HepG2 (cell line): ENCODE measurements at regions not wholly inside any gene's neighbourhood (a gene's known extent, or its start where the extent isn't known, plus 50 kb on each side); places are given as distances from the start of the nearest gene placed in this dataset.

Source experiments
- ATAC-seq: fragments of 200-7000 bp; cut with Tn5 transposase; 3 replicates; pipeline ENCODE4 v1.9.1; 2020; ENCODE audit warnings: mild to moderate bottlenecking, moderate library complexity
- BruUV-seq: library from RNA; stranded (reverse); fragments of 400-500 nt; replicated peaks from 2 replicates; lab custom pipeline; 2021; lab: Mats Ljungman, UMichigan
- CTCF ChIA-PET: fragments of 300-600 bp; formaldehyde crosslinking; extraction: SDS; loops from one replicate; lab custom pipeline; 2021; ENCODE audit warnings: low total read pairs, inconsistent platforms, low intra/inter-chr PET ratio; lab: Yijun Ruan, JAX
- POLR2A ChIA-PET: fragments of 350-600 bp; sonication (Branson Sonifier 250); formaldehyde crosslinking; loops from one replicate; lab custom pipeline; 2020; ENCODE audit warnings: antibody characterized with exemption, inconsistent platforms; lab: Yijun Ruan, JAX
- DNase-seq: peaks from one replicate; pipeline ENCODE4 v3.0.0-alpha.2; 2015; ENCODE audit warnings: low spot score
- FAIRE-seq: peaks from 3 replicates; lab custom pipeline; 2011; peaks lifted over from hg19 to GRCh38; lab: Jason Lieb, UNC
- H2AFZ ChIP-seq: one replicate; pipeline ENCODE4 v1.6.1; 2011; ENCODE audit warnings: low read length, inconsistent platforms
- H3K27ac ChIP-seq: fragments of 300-600 bp; 3 replicates; pipeline ENCODE4 v1.8.0; 2011; ENCODE audit warnings: mixed run types, mild to moderate bottlenecking, mixed read lengths, low read length, inconsistent platforms; ENCODE audit not compliant: insufficient read depth; ENCODE audit errors: extremely low read length
- H3K27me3 ChIP-seq, 2 experiments: fragments of 200-600 bp in 1 of 2; 2 replicates in 1 of 2; 3 replicates in 1 of 2; pipeline versions ENCODE4 v1.6.0 to v1.8.0; 2011; ENCODE audit warnings: low read length in 2 of 2, mild to moderate bottlenecking in 2 of 2, moderate library complexity in 2 of 2, inconsistent platforms in 1 of 2; ENCODE audit not compliant: insufficient read depth in 2 of 2, control insufficient read depth in 1 of 2
- H3K36me3 ChIP-seq, 2 experiments: fragments of 200-600 bp in 1 of 2; replicated peaks in 1 of 2; 2 replicates in 1 of 2; 3 replicates in 1 of 2; pipeline versions ENCODE4 v1.5.1 to v1.8.0; 2011; ENCODE audit warnings: low read length in 2 of 2, inconsistent platforms in 1 of 2; ENCODE audit not compliant: insufficient read depth in 2 of 2, control insufficient read depth in 1 of 2
- H3K4me1 ChIP-seq: 2 replicates; pipeline ENCODE4 v1.5.1; 2012; ENCODE audit warnings: low read length, inconsistent platforms; ENCODE audit not compliant: insufficient read depth
- H3K4me2 ChIP-seq: 2 replicates; pipeline ENCODE4 v1.6.0; 2011; ENCODE audit warnings: low read depth, low read length, inconsistent platforms
- H3K4me3 ChIP-seq, 3 experiments: fragments of 200-600 bp in 1 of 3; sonication (generic), shearing (Covaris generic) in 1 of 3; replicated peaks in 1 of 3; 2 replicates each; pipeline ENCODE4 v1.5.1; 2011 to 2016; ENCODE audit warnings: low read length in 3 of 3, inconsistent platforms in 2 of 3, low read depth in 2 of 3, mild to moderate bottlenecking in 2 of 3, control low read depth in 1 of 3, mixed read lengths in 1 of 3; ENCODE audit not compliant: insufficient read depth in 1 of 3
- H3K79me2 ChIP-seq: one replicate; pipeline ENCODE4 v1.6.1; 2011; ENCODE audit warnings: low read length, inconsistent platforms; ENCODE audit not compliant: insufficient read depth
- H3K9ac ChIP-seq: 2 replicates; pipeline ENCODE4 v1.6.0; 2011; ENCODE audit warnings: mild to moderate bottlenecking, low read depth, low read length, inconsistent platforms; ENCODE audit not compliant: insufficient read depth
- H3K9me3 ChIP-seq: 2 replicates; pipeline ENCODE4 v1.5.1; 2012; ENCODE audit warnings: mild to moderate bottlenecking, low read length
- H4K20me1 ChIP-seq: 2 replicates; pipeline ENCODE4 v1.6.0; 2011; ENCODE audit warnings: inconsistent platforms, mild to moderate bottlenecking, low read length, moderate library complexity; ENCODE audit not compliant: insufficient read depth
- AHDC1 ChIP-seq: sonication (generic); formaldehyde crosslinking; IDR thresholded peaks from 2 replicates; pipeline ENCODE4 v1.5.1; 2020; ENCODE audit warnings: mild to moderate bottlenecking, missing genetic modification reagents, borderline replicate concordance
- ATF6 ChIP-seq: sonication (generic); formaldehyde crosslinking; conservative IDR thresholded peaks from 2 replicates; pipeline ENCODE4 v1.4.0; 2020; ENCODE audit warnings: missing genetic modification reagents
- CEBPG ChIP-seq: IDR thresholded peaks from 2 replicates; pipeline ENCODE4 v1.6.1; 2016
- HOXA9 ChIP-seq: sonication (generic); formaldehyde crosslinking; IDR thresholded peaks from 2 replicates; pipeline ENCODE4 v1.8.1; 2022; ENCODE audit warnings: missing genetic modification reagents, mild to moderate bottlenecking, moderate library complexity, borderline replicate concordance
- MBNL3 ChIP-seq: fragments of 250-450 bp; sonication (Bioruptor Pico); conservative IDR thresholded peaks from 2 replicates; pipeline ENCODE4 v1.8.0; 2022; ENCODE audit warnings: mild to moderate bottlenecking, inconsistent platforms
- NFRKB ChIP-seq: fragments of 450-650 bp; IDR thresholded peaks from 2 replicates; pipeline ENCODE4 v1.6.1; 2017
- SRSF1 ChIP-seq: fragments of 200-400 bp; formaldehyde crosslinking; optimal IDR thresholded peaks from 2 replicates; pipeline ENCODE3; 2017; ENCODE audit warnings: mild to moderate bottlenecking, low read depth, low read length, moderate library complexity
- WGBS: methylation state at CpG from one replicate; pipeline ENCODE4 v1.1.6; 2017; ENCODE audit warnings: low lambda C conversion rate; 5-methylcytosine and 5-hydroxymethylcytosine counted together
- in situ Hi-C: cut with HindIII; loops from 2 replicates; pipeline ENCODE4 v1.10.0; 2017; ENCODE audit warnings: low pct_unique_long_range_greater_than_20kb; ENCODE audit not compliant: extremely low pct_ligation_motif_present
- intact Hi-C: fragments of 100-400 bp; cut with micrococcal nuclease; formaldehyde crosslinking; loops from one replicate; pipeline ENCODE4 v1.10.0; 2022; ENCODE audit not compliant: unreplicated experiment

- H3K4me3 ChIP-seq: no peak overlapping the region
- TF ChIP-seq AHDC1 (CRISPR knock-in tag) (no peak), ATF6 (CRISPR knock-in tag) (no peak), MBNL3 (no peak), NFRKB (no peak), CEBPG (no peak), HOXA9 (CRISPR knock-in tag) (no peak), SRSF1 (no peak)
- CTCF ChIA-PET: no interaction called here
- no peak overlapping the region for H3K4me2 ChIP-seq
- H3K9ac ChIP-seq: no peak overlapping the region
- no peaks in the 10 kb centered on the region for H3K4me1 ChIP-seq
- H3K9me3 ChIP-seq: peaks cover 10% of the 10 kb centered on the region; the same call in 1 of the 2 replicates
- no peaks in the 10 kb centered on the region for H3K36me3 ChIP-seq
- intact Hi-C loops (no loop called here), in situ Hi-C loops (no loop called here)
- BruUV-seq: no TSS peak
- ATAC-seq (no peak), DNase-seq (no peak), FAIRE-seq (no peak)
- WGBS: 31% methylated on average over 6 of the region's 7 CpGs
- no peaks in the 10 kb centered on the region for H4K20me1 ChIP-seq
- POLR2A ChIA-PET: no interaction called here
- no peaks in the 10 kb centered on the region for H3K27me3 ChIP-seq
- no peaks in the 10 kb centered on the region for H3K79me2 ChIP-seq
- H3K27ac ChIP-seq: no peak overlapping the region
- no peak overlapping the region for H2AFZ ChIP-seq
Observed at GRCh38 chr13:109271555-109272541, 514.5 kb downstream of the IRS2 start.
